UCSD-AML1 (cell line): ENCODE measurements at regions not wholly inside any gene's neighbourhood (a gene's known extent, or its start where the extent isn't known, plus 50 kb on each side); places are given as distances from the start of the nearest gene placed in this dataset.

ENCODE experiments used
- DNase-seq: peaks from one replicate; lab custom pipeline; 2025; ENCODE audit not compliant: unreplicated experiment; lab: John Stamatoyannopoulos, UW

GRCh38 chr5:56561455-56561854 is 253.9 kb upstream of the MAP3K1 start:
- no peak for DNase-seq

GRCh38 chr5:56558131-56558745 is 257.1 kb upstream of the MAP3K1 start:
- no peak for DNase-seq

- DNase-seq: no peak
These were observed 258.2 kb upstream of the MAP3K1 start for GRCh38 chr5:56557198-56557597.

GRCh38 chr5:56552612-56553268 is 262.6 kb upstream of the MAP3K1 start:
- DNase-seq: no peak

- DNase-seq: no peak
These were observed 265.1 kb upstream of the MAP3K1 start for GRCh38 chr5:56550227-56550626.

- no peak for DNase-seq
These were observed 266.1 kb upstream of the MAP3K1 start for GRCh38 chr5:56549096-56549886.

- DNase-seq: no peak
These were observed 270.3 kb upstream of the MAP3K1 start for GRCh38 chr5:56545016-56545415.

GRCh38 chr5:56543441-56544388 is 271.6 kb upstream of the MAP3K1 start:
- no peak for DNase-seq

GRCh38 chr5:56540266-56540665 is 275.1 kb upstream of the MAP3K1 start:
- DNase-seq: no peak

GRCh38 chr5:56538580-56538979 is 276.8 kb upstream of the MAP3K1 start:
- no peak for DNase-seq

- DNase-seq: no peak
These were observed 280.0 kb upstream of the MAP3K1 start for GRCh38 chr5:56535347-56535746.

- no peak for DNase-seq
These were observed 281.1 kb upstream of the MAP3K1 start for GRCh38 chr5:56534102-56534829.

- DNase-seq: no peak
These were observed 282.9 kb upstream of the MAP3K1 start for GRCh38 chr5:56532466-56532865.

GRCh38 chr5:56530626-56531138 is 284.7 kb upstream of the MAP3K1 start:
- DNase-seq: no peak

- DNase-seq: no peak
These were observed 285.5 kb upstream of the MAP3K1 start for GRCh38 chr5:56529666-56530430.

- no peak for DNase-seq
These were observed 288.2 kb upstream of the MAP3K1 start for GRCh38 chr5:56527174-56527573.

- no peak for DNase-seq
These were observed 290.2 kb upstream of the MAP3K1 start for GRCh38 chr5:56525113-56525512.

- no peak for DNase-seq
These were observed 290.9 kb upstream of the ANKRD55 start for GRCh38 chr5:56523790-56524575.

- DNase-seq: no peak
These were observed 289.8 kb upstream of the ANKRD55 start for GRCh38 chr5:56522960-56523359.
